ENCODE measurements at regions not wholly inside any gene's neighbourhood (a gene's known extent, or its start where the extent isn't known, plus 50 kb on each side); places are given as distances from the start of the nearest gene placed in this dataset.

DNA sequence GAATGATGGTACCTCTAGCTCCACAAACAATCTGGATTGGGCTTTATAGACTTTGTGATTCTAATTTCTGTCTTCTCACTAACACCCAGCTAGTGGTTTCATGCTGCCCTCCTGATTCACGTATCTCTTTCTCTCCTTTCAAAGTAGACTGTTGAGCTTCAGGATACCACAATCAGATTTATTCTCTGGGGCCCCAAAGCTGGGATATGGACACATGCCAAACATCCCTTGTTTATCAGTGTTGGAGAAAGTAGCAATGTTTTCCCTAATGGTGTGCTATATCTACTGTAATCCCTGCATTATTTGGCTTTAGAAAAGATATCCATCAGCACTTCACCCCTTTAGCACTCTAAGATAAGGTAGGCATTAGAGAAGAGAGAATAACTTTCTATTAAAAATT, 361.0 kb downstream of the FGF10 start:
- H3K9me3 Mint-ChIP-seq, result no peaks in the 10 kb centered on the region; a peak in 1 of 5 replicates
- Histone ChIP-seq H4K91ac (ENCODE audit: insufficient read length, low read depth, low read length) (no peak overlapping the region), H2BK15ac (ENCODE audit: low read depth, low read length) (no peak overlapping the region), H3K9ac (ENCODE audit: extremely low read depth, insufficient read length, low read length) (no peak overlapping the region), H3K23me2 (ENCODE audit: insufficient read length, low read depth, low read length, poor library complexity, severe bottlenecking) (no peaks in the 10 kb centered on the region), H4K5ac (ENCODE audit: insufficient read length, low read depth, low read length) (no peak overlapping the region), H2AFZ (ENCODE audit: low read length) (no peak overlapping the region), H4K20me1 (ENCODE audit: control insufficient read depth, insufficient read depth, insufficient read length) (no peaks in the 10 kb centered on the region), H3K79me2 (ENCODE audit: insufficient read depth, low read length) (no peaks in the 10 kb centered on the region), H3K4me1 (ENCODE audit: insufficient read depth, low read length) (no peaks in the 10 kb centered on the region), H3K27ac (ENCODE audit: insufficient read length, low read depth, low read length) (no peak overlapping the region), H2BK20ac (ENCODE audit: low read depth, low read length, poor library complexity, severe bottlenecking) (no peak overlapping the region), H3K79me1 (ENCODE audit: insufficient read depth, low read depth, low read length, poor library complexity, severe bottlenecking) (no peaks in the 10 kb centered on the region), H3K56ac (ENCODE audit: insufficient read length, low read depth, low read length) (no peak overlapping the region), H3K18ac (ENCODE audit: insufficient read length, low read depth, low read length) (no peak overlapping the region), H3K23ac (ENCODE audit: insufficient read length, low read depth, low read length) (no peak overlapping the region), H3K27me3 (ENCODE audit: insufficient read depth, low read length) (no peaks in the 10 kb centered on the region), H3T11ph (ENCODE audit: low read length) (no peak overlapping the region), H2BK120ac (ENCODE audit: low read depth, low read length, poor library complexity, severe bottlenecking) (no peak overlapping the region), H2BK12ac (ENCODE audit: insufficient read length, low read depth, low read length) (no peak overlapping the region), H3K14ac (ENCODE audit: insufficient read depth, low read length) (no peak overlapping the region), H3K4me2 (ENCODE audit: insufficient read depth, insufficient read length, low read length) (no peak overlapping the region), H2AK5ac (ENCODE audit: insufficient read length, low read length) (no peak overlapping the region), H3K4ac (ENCODE audit: low read depth, low read length) (no peak overlapping the region), H3K9me3 (ENCODE audit: control insufficient read depth, low read depth, low read length) (no peaks in the 10 kb centered on the region), H4K8ac (replicated peaks; ENCODE audit: insufficient read length, low read depth, low read length) (no peak overlapping the region), H2BK5ac (ENCODE audit: insufficient read length, low read length) (no peak overlapping the region)
- no peak overlapping the region for H3K27ac Mint-ChIP-seq
- DNase-seq, result no peak
- WGBS (ENCODE audit: extremely low coverage, insufficient read length, low lambda C conversion rate), result no CpG with 5 or more reads among the region's 1 CpG
- H3K36me3 Mint-ChIP-seq (ENCODE audit: insufficient read depth in 1 of 3, low read depth in 3 of 3), result no peaks in the 10 kb centered on the region
- no peaks in the 10 kb centered on the region for H3K4me1 Mint-ChIP-seq
- H3K4me3 Mint-ChIP-seq, result no peak overlapping the region
- TF ChIP-seq, protein P1, sequence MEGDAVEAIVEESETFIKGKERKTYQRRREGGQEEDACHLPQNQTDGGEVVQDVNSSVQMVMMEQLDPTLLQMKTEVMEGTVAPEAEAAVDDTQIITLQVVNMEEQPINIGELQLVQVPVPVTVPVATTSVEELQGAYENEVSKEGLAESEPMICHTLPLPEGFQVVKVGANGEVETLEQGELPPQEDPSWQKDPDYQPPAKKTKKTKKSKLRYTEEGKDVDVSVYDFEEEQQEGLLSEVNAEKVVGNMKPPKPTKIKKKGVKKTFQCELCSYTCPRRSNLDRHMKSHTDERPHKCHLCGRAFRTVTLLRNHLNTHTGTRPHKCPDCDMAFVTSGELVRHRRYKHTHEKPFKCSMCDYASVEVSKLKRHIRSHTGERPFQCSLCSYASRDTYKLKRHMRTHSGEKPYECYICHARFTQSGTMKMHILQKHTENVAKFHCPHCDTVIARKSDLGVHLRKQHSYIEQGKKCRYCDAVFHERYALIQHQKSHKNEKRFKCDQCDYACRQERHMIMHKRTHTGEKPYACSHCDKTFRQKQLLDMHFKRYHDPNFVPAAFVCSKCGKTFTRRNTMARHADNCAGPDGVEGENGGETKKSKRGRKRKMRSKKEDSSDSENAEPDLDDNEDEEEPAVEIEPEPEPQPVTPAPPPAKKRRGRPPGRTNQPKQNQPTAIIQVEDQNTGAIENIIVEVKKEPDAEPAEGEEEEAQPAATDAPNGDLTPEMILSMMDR (conservative IDR thresholded peaks at IDR 0.05), result no peak
- H3K27me3 Mint-ChIP-seq (ENCODE audit: low read depth), result no peaks in the 10 kb centered on the region; the same call in 1 of the 2 replicates

Measured in H9 (cell line).